H9 (cell line): ENCODE measurements at regions not wholly inside any gene's neighbourhood (a gene's known extent, or its start where the extent isn't known, plus 50 kb on each side); places are given as distances from the start of the nearest gene placed in this dataset.

ENCODE experiments used
- DNase-seq: peaks from one replicate; pipeline ENCODE4 v3.0.0-alpha.2; 2017
- H2AFZ ChIP-seq: one replicate; pipeline ENCODE4 v1.6.1; 2013; ENCODE audit warnings: mild to moderate bottlenecking, low read length, control low read depth, moderate library complexity
- H2AK5ac ChIP-seq: 2 replicates; pipeline ENCODE4 v1.6.1; 2013; ENCODE audit warnings: low read length, control low read depth, mixed read lengths; ENCODE audit not compliant: insufficient read length
- H2BK120ac ChIP-seq: one replicate; pipeline ENCODE4 v1.6.1; 2013; ENCODE audit warnings: low read depth, mild to moderate bottlenecking, low read length, control low read depth, inconsistent platforms; ENCODE audit not compliant: poor library complexity, severe bottlenecking
- H2BK12ac ChIP-seq: 2 replicates; pipeline ENCODE4 v1.6.1; 2013; ENCODE audit warnings: low read length, control low read depth, mixed read lengths, low read depth; ENCODE audit not compliant: insufficient read length
- H2BK15ac ChIP-seq: 2 replicates; pipeline ENCODE4 v1.6.1; 2013; ENCODE audit warnings: low read depth, low read length, control low read depth
- H2BK20ac ChIP-seq: one replicate; pipeline ENCODE4 v1.6.1; 2013; ENCODE audit warnings: low read depth, mild to moderate bottlenecking, low read length, control low read depth, inconsistent platforms; ENCODE audit not compliant: poor library complexity, severe bottlenecking
- H2BK5ac ChIP-seq: 2 replicates; pipeline ENCODE4 v1.6.1; 2013; ENCODE audit warnings: low read length, control low read depth, mixed read lengths; ENCODE audit not compliant: insufficient read length
- H3K14ac ChIP-seq: 2 replicates; pipeline ENCODE4 v1.6.1; 2013; ENCODE audit warnings: low read length, control low read depth; ENCODE audit not compliant: insufficient read depth
- H3K18ac ChIP-seq: 2 replicates; pipeline ENCODE4 v1.6.1; 2013; ENCODE audit warnings: low read depth, mild to moderate bottlenecking, mixed read lengths, low read length, control low read depth; ENCODE audit not compliant: insufficient read length
- H3K23ac ChIP-seq: 2 replicates; pipeline ENCODE4 v1.6.1; 2013; ENCODE audit warnings: low read length, control low read depth, mixed read lengths, low read depth; ENCODE audit not compliant: insufficient read length
- H3K23me2 ChIP-seq: 2 replicates; pipeline ENCODE4 v1.6.1; 2013; ENCODE audit warnings: low read depth, mild to moderate bottlenecking, mixed read lengths, low read length, control low read depth; ENCODE audit not compliant: insufficient read length, poor library complexity, severe bottlenecking
- H3K27ac ChIP-seq: 2 replicates; pipeline ENCODE4 v1.5.1; 2013; ENCODE audit warnings: low read length, control low read depth, mixed read lengths, low read depth; ENCODE audit not compliant: insufficient read length
- H3K27me3 ChIP-seq: 2 replicates; pipeline ENCODE4 v1.6.1; 2013; ENCODE audit warnings: low read length, control low read depth, inconsistent platforms; ENCODE audit not compliant: insufficient read depth
- H3K4ac ChIP-seq: 2 replicates; pipeline ENCODE4 v1.6.1; 2013; ENCODE audit warnings: low read depth, mild to moderate bottlenecking, control low read depth, inconsistent platforms, low read length, moderate library complexity
- H3K4me1 ChIP-seq: 2 replicates; pipeline ENCODE4 v1.6.1; 2013; ENCODE audit warnings: low read length, control low read depth, inconsistent platforms; ENCODE audit not compliant: insufficient read depth
- H3K4me2 ChIP-seq: 2 replicates; pipeline ENCODE4 v1.6.1; 2013; ENCODE audit warnings: low read length, control low read depth, mixed read lengths; ENCODE audit not compliant: insufficient read length, insufficient read depth
- H3K56ac ChIP-seq: 2 replicates; pipeline ENCODE4 v1.6.1; 2013; ENCODE audit warnings: low read depth, mild to moderate bottlenecking, mixed read lengths, low read length, control low read depth; ENCODE audit not compliant: insufficient read length
- H3K79me1 ChIP-seq: 2 replicates; pipeline ENCODE4 v1.6.1; 2013; ENCODE audit warnings: low read depth, mild to moderate bottlenecking, moderate library complexity, low read length, control low read depth, inconsistent platforms; ENCODE audit not compliant: insufficient read depth, poor library complexity, severe bottlenecking
- H3K79me2 ChIP-seq: 2 replicates; pipeline ENCODE4 v1.6.1; 2013; ENCODE audit warnings: low read length, control low read depth, inconsistent platforms; ENCODE audit not compliant: insufficient read depth
- H3K9ac ChIP-seq: 2 replicates; pipeline ENCODE4 v1.6.1; 2013; ENCODE audit warnings: low read length, control low read depth, mixed read lengths; ENCODE audit not compliant: insufficient read length; ENCODE audit errors: extremely low read depth
- H3K9me3 ChIP-seq: one replicate; pipeline ENCODE4 v1.6.1; 2013; ENCODE audit warnings: low read depth, low read length, inconsistent platforms; ENCODE audit not compliant: control insufficient read depth
- H3T11ph ChIP-seq: one replicate; pipeline ENCODE4 v1.6.1; 2013; ENCODE audit warnings: mild to moderate bottlenecking, low read length, control low read depth, inconsistent platforms
- H4K20me1 ChIP-seq: one replicate; pipeline ENCODE4 v1.6.1; 2013; ENCODE audit not compliant: control insufficient read depth, insufficient read length, insufficient read depth
- H4K5ac ChIP-seq: 2 replicates; pipeline ENCODE4 v1.6.1; 2013; ENCODE audit warnings: low read depth, mild to moderate bottlenecking, mixed read lengths, low read length, control low read depth; ENCODE audit not compliant: insufficient read length
- H4K8ac ChIP-seq: replicated peaks from 2 replicates; pipeline ENCODE4 v1.6.1; 2013; ENCODE audit warnings: low read length, control low read depth, mixed read lengths, low read depth; ENCODE audit not compliant: insufficient read length
- H4K91ac ChIP-seq: 2 replicates; pipeline ENCODE4 v1.6.1; 2013; ENCODE audit warnings: low read depth, mild to moderate bottlenecking, moderate library complexity, mixed read lengths, low read length, control low read depth; ENCODE audit not compliant: insufficient read length
- H3K27ac Mint-ChIP-seq, 3 experiments: 2 replicates in 2 of 3; 3 replicates in 1 of 3; pipeline ENCODE4 v1.8.0; 2020 to 2021; ENCODE audit warnings: mixed read lengths in 3 of 3, mild to moderate bottlenecking in 1 of 3, moderate library complexity in 1 of 3
- H3K27me3 Mint-ChIP-seq: 2 replicates; pipeline ENCODE4 v1.8.0; 2021; ENCODE audit warnings: low read depth, mild to moderate bottlenecking, moderate library complexity, mixed read lengths
- H3K36me3 Mint-ChIP-seq, 3 experiments: 2 replicates in 2 of 3; 3 replicates in 1 of 3; pipeline ENCODE4 v1.8.0; 2020 to 2021; ENCODE audit warnings: low read depth in 3 of 3, mixed read lengths in 3 of 3; ENCODE audit not compliant: insufficient read depth in 1 of 3
- H3K4me1 Mint-ChIP-seq, 2 experiments: 2 replicates each; pipeline ENCODE4 v1.8.0; 2020; ENCODE audit warnings: mixed read lengths in 2 of 2
- H3K4me3 Mint-ChIP-seq, 2 experiments: 2 replicates in 1 of 2; 3 replicates in 1 of 2; pipeline ENCODE4 v1.8.0; 2020 to 2021; ENCODE audit warnings: mild to moderate bottlenecking in 2 of 2, mixed read lengths in 2 of 2, moderate library complexity in 1 of 2
- H3K9me3 Mint-ChIP-seq, 2 experiments: 2 replicates in 1 of 2; 3 replicates in 1 of 2; pipeline ENCODE4 v1.8.0; 2020; ENCODE audit warnings: mild to moderate bottlenecking in 2 of 2, mixed read lengths in 2 of 2, moderate library complexity in 1 of 2
- CTCF ChIP-seq: fragments of 200-600 bp; sonication (generic); conservative IDR thresholded peaks from 3 replicates; pipeline ENCODE4 v1.8.0; 2021; ENCODE audit warnings: antibody characterized with exemption, mild to moderate bottlenecking
- WGBS: extraction: QIAGEN DNeasy Blood & Tissue Kit; methylation state at CpG from one replicate; pipeline ENCODE4 v1.1.7; 2013; ENCODE audit warnings: missing lambda C conversion rate, low lambda C conversion rate, mixed read lengths; ENCODE audit not compliant: insufficient read length; ENCODE audit errors: extremely low coverage; 5-methylcytosine and 5-hydroxymethylcytosine counted together

GRCh38 chr21:16532840-16533239 is 803.1 kb downstream of the USP25 start:
- Histone ChIP-seq H2AK5ac (no peak overlapping the region), H4K8ac (no peak overlapping the region), H3K56ac (no peak overlapping the region), H3K79me2 (no peaks in the 10 kb centered on the region), H3K4ac (no peak overlapping the region), H3K4me1 (no peaks in the 10 kb centered on the region), H4K5ac (no peak overlapping the region), H3K23me2 (no peaks in the 10 kb centered on the region), H4K20me1 (no peaks in the 10 kb centered on the region), H3K18ac (no peak overlapping the region), H2BK5ac (no peak overlapping the region), H2BK120ac (no peak overlapping the region), H3T11ph (no peak overlapping the region), H3K23ac (no peak overlapping the region), H2BK15ac (no peak overlapping the region), H2BK12ac (no peak overlapping the region), H4K91ac (no peak overlapping the region), H3K79me1 (no peaks in the 10 kb centered on the region), H3K9me3 (no peaks in the 10 kb centered on the region), H3K27me3 (no peaks in the 10 kb centered on the region), H2BK20ac (no peak overlapping the region), H2AFZ (no peak overlapping the region), H3K4me2 (no peak overlapping the region), H3K27ac (no peak overlapping the region), H3K14ac (no peak overlapping the region), H3K9ac (no peak overlapping the region)
- H3K27ac Mint-ChIP-seq: no peak overlapping the region
- DNase-seq: no peak
- no peak overlapping the region for H3K4me3 Mint-ChIP-seq
- peaks cover 13 to 16% of the 10 kb centered on the region in 2 experiments for H3K9me3 Mint-ChIP-seq
- no peaks in the 10 kb centered on the region for H3K27me3 Mint-ChIP-seq
- peaks cover 6 to 7% of the 10 kb centered on the region in 2 experiments for H3K4me1 Mint-ChIP-seq
- no CpG with 5 or more reads among the region's 4 CpGs for WGBS
- H3K36me3 Mint-ChIP-seq: peaks cover 5 to 15% (median 8%) of the 10 kb centered on the region in 3 experiments; a peak in 4 of 7 replicates
- no peak for TF ChIP-seq CTCF
